K562 (cell line): ENCODE measurements at regions not wholly inside any gene's neighbourhood (a gene's known extent, or its start where the extent isn't known, plus 50 kb on each side); places are given as distances from the start of the nearest gene placed in this dataset.
A peak's percentile ranks its signal among the peaks of the same experiment; 100 is the strongest.

Source experiments
- ATAC-seq: fragments of 200-7000 bp; cut with Tn5 transposase; 3 replicates; pipeline ENCODE4 v1.9.1; 2020; ENCODE audit warnings: moderate library complexity
- BruUV-seq: library from RNA; stranded (reverse); fragments of 400-500 nt; replicated peaks from 2 replicates; lab custom pipeline; 2021; lab: Mats Ljungman, UMichigan
- CTCF ChIA-PET: fragments of 300-600 bp; formaldehyde crosslinking; extraction: SDS; loops from one replicate; lab custom pipeline; 2021; ENCODE audit warnings: low intra/inter-chr PET ratio; lab: Yijun Ruan, JAX
- POLR2A ChIA-PET: fragments of 300-600, 350-650 bp; sonication (Branson Sonifier 250); formaldehyde crosslinking; extraction: SDS; loops from one replicate; lab custom pipeline; 2021; ENCODE audit warnings: antibody characterized with exemption, inconsistent platforms; lab: Yijun Ruan, JAX
- DNase-seq, 4 experiments: peaks; one replicate each; pipeline versions ENCODE4 v3.0.0 to v3.0.0-alpha.2; 2011 to 2018; ENCODE audit warnings: low spot score in 3 of 4, mixed read lengths in 3 of 4; ENCODE audit errors: extremely low read depth in 1 of 4
- FAIRE-seq: peaks from 2 replicates; lab custom pipeline; 2011; peaks lifted over from hg19 to GRCh38; lab: Jason Lieb, UNC
- H2AFZ ChIP-seq: 2 replicates; pipeline ENCODE4 v1.6.0; 2011; ENCODE audit warnings: low read depth, low read length, control low read depth, inconsistent platforms
- H3K27ac ChIP-seq: fragments of 200-600 bp; 3 replicates; pipeline ENCODE4 v1.8.0; 2011; ENCODE audit warnings: low read depth, mild to moderate bottlenecking, control low read depth, inconsistent platforms, low read length, moderate library complexity, mixed read lengths; ENCODE audit errors: extremely low read depth
- H3K27me3 ChIP-seq, 2 experiments: fragments of 300-600 bp in 1 of 2; 2 replicates in 1 of 2; 3 replicates in 1 of 2; pipeline versions ENCODE4 v1.6.0 to v1.8.0; 2011; ENCODE audit warnings: inconsistent platforms in 2 of 2, low read length in 2 of 2, mild to moderate bottlenecking in 1 of 2, mixed read lengths in 1 of 2, moderate library complexity in 1 of 2; ENCODE audit not compliant: control insufficient read depth in 2 of 2, insufficient read depth in 2 of 2
- H3K36me3 ChIP-seq: fragments of 300-600 bp; 3 replicates; pipeline ENCODE4 v1.8.0; 2011; ENCODE audit warnings: mild to moderate bottlenecking, low read length, inconsistent platforms; ENCODE audit not compliant: control insufficient read depth, insufficient read depth
- H3K4me1 ChIP-seq, 2 experiments: fragments of 200-600 bp in 1 of 2; replicated peaks in 1 of 2; 2 replicates in 1 of 2; 3 replicates in 1 of 2; pipeline versions ENCODE4 v1.5.1 to v1.8.0; 2011; ENCODE audit warnings: inconsistent platforms in 2 of 2, low read length in 2 of 2, mild to moderate bottlenecking in 1 of 2, mixed read lengths in 1 of 2, moderate library complexity in 1 of 2; ENCODE audit not compliant: control insufficient read depth in 2 of 2, insufficient read depth in 2 of 2
- H3K4me2 ChIP-seq: 2 replicates; pipeline ENCODE4 v1.6.1; 2011; ENCODE audit warnings: low read length, control low read depth, inconsistent platforms, mixed read lengths; ENCODE audit not compliant: insufficient read depth
- H3K4me3 ChIP-seq: fragments of 200-600 bp; sonication (generic), shearing (Covaris generic); 2 replicates; pipeline ENCODE4 v1.5.1; 2016; ENCODE audit warnings: control low read depth, inconsistent platforms
- H3K79me2 ChIP-seq: fragments of 200-600 bp; 3 replicates; pipeline ENCODE4 v1.8.0; 2011; ENCODE audit warnings: low read length, inconsistent platforms; ENCODE audit not compliant: control insufficient read depth, insufficient read depth
- H3K9ac ChIP-seq, 2 experiments: 2 replicates each; pipeline versions ENCODE4 v1.6.0 to v1.6.1; 2011; ENCODE audit warnings: low read depth in 2 of 2, low read length in 2 of 2, control low read depth in 1 of 2, inconsistent platforms in 1 of 2, mild to moderate bottlenecking in 1 of 2, mixed read lengths in 1 of 2; ENCODE audit not compliant: insufficient read depth in 1 of 2
- H3K9me1 ChIP-seq: one replicate; pipeline ENCODE4 v1.6.0; 2011; ENCODE audit warnings: inconsistent platforms, mild to moderate bottlenecking, low read length, moderate library complexity; ENCODE audit not compliant: control insufficient read depth, insufficient read depth
- H3K9me3 ChIP-seq: replicated peaks from 2 replicates; pipeline ENCODE4 v1.5.1; 2011; ENCODE audit warnings: low read depth, low read length, inconsistent platforms; ENCODE audit not compliant: control insufficient read depth, insufficient read depth
- H4K20me1 ChIP-seq: replicated peaks from 2 replicates; pipeline ENCODE4 v1.6.1; 2011; ENCODE audit warnings: low read length, inconsistent platforms, mixed read lengths; ENCODE audit not compliant: control insufficient read depth, insufficient read depth
- ARID1B ChIP-seq: fragments of 450-650 bp; IDR thresholded peaks from 2 replicates; pipeline ENCODE4 v1.6.1; 2016; ENCODE audit warnings: antibody characterized with exemption, mild to moderate bottlenecking, inconsistent platforms
- BCL6 ChIP-seq: fragments of 250-450 bp; sonication (Bioruptor Pico); IDR thresholded peaks from 2 replicates; pipeline ENCODE4 v1.4.0; 2020
- CEBPB ChIP-seq: fragments of 450-650 bp; IDR thresholded peaks from 2 replicates; pipeline ENCODE4 v1.6.1; 2016; ENCODE audit warnings: missing genetic modification characterization, missing compliant biosample characterization
- FUS ChIP-seq: fragments of 200-400 bp; formaldehyde crosslinking; optimal IDR thresholded peaks from 2 replicates; pipeline ENCODE3; 2017; ENCODE audit warnings: low read depth, low read length
- JUND ChIP-seq, 2 experiments: IDR thresholded peaks; 2 replicates in 1 of 2; 3 replicates in 1 of 2; pipeline ENCODE4 v1.6.1; 2011; ENCODE audit warnings: borderline replicate concordance in 2 of 2, low read depth in 2 of 2, low read length in 2 of 2, improper control_type of control experiment in 1 of 2, missing biosample characterization in 1 of 2, missing genetic modification characterization in 1 of 2, missing genetic modification reagents in 1 of 2
- MXD1 ChIP-seq: fragments of 250-450 bp; sonication (Bioruptor Pico); IDR thresholded peaks from 2 replicates; pipeline ENCODE4 v1.8.0; 2021; ENCODE audit warnings: borderline replicate concordance, mild to moderate bottlenecking, moderate library complexity; ENCODE audit not compliant: poor library complexity, severe bottlenecking
- POLR2AphosphoS2 ChIP-seq: IDR thresholded peaks from 2 replicates; pipeline ENCODE4 v1.6.1; 2012; ENCODE audit warnings: low read length, improper control_type of control experiment
- RFX5 ChIP-seq: IDR thresholded peaks from 2 replicates; pipeline ENCODE4 v1.6.1; 2011; ENCODE audit warnings: low read depth, mild to moderate bottlenecking, improper control_type of control experiment, low read length
- SPI1 ChIP-seq: IDR thresholded peaks from 2 replicates; pipeline ENCODE4 v1.6.1; 2011; ENCODE audit warnings: low read depth, low read length, control low read depth, borderline replicate concordance
- TFAP4 ChIP-seq: sonication (generic); formaldehyde crosslinking; IDR thresholded peaks from 2 replicates; pipeline ENCODE4 v1.8.0; 2022; ENCODE audit warnings: missing genetic modification reagents, mild to moderate bottlenecking, moderate library complexity, borderline replicate concordance
- TGIF2 ChIP-seq: sonication (generic); formaldehyde crosslinking; IDR thresholded peaks from 2 replicates; pipeline ENCODE4 v1.8.1; 2022; ENCODE audit warnings: mild to moderate bottlenecking, missing genetic modification reagents, moderate library complexity
- ZBTB9 ChIP-seq: fragments of 450-650 bp; formaldehyde crosslinking; IDR thresholded peaks from 2 replicates; pipeline ENCODE4 v1.4.0; 2020; ENCODE audit warnings: mild to moderate bottlenecking, moderate library complexity
- ZC3H8 ChIP-seq: fragments of 450-650 bp; IDR thresholded peaks from 2 replicates; pipeline ENCODE4 v1.6.1; 2017
- ZNF232 ChIP-seq: sonication (generic); formaldehyde crosslinking; IDR thresholded peaks from 2 replicates; pipeline ENCODE4 v1.8.0; 2022; ENCODE audit warnings: mild to moderate bottlenecking, missing genetic modification reagents
- ZNF24 ChIP-seq: fragments of 450-650 bp; IDR thresholded peaks from 2 replicates; pipeline ENCODE4 v1.6.1; 2016
- ZNF280A ChIP-seq: fragments of 450-650 bp; IDR thresholded peaks from 2 replicates; pipeline ENCODE4 v1.6.1; 2018; ENCODE audit warnings: mild to moderate bottlenecking, low read depth; ENCODE audit not compliant: partially characterized antibody
- ZNF79 ChIP-seq: fragments of 250-450 bp; sonication (Bioruptor Pico); IDR thresholded peaks from 2 replicates; pipeline ENCODE4 v1.4.0; 2020; ENCODE audit warnings: low read depth, mild to moderate bottlenecking, moderate library complexity
- WGBS: fragments of 100-300 bp; shearing (Covaris generic); methylation state at CpG from one replicate; pipeline ENCODE4 v1.1.6; 2016; ENCODE audit warnings: low coverage, mixed read lengths; ENCODE audit not compliant: insufficient coverage; ENCODE audit errors: missing lambda C conversion rate; 5-methylcytosine and 5-hydroxymethylcytosine counted together
- in situ Hi-C: fragments of 300-500 bp; cut with MboI; formaldehyde crosslinking; loops from 4 replicates; pipeline ENCODE4 v1.15.0; 2018; ENCODE audit warnings: inconsistent platforms, mixed read lengths
- intact Hi-C: fragments of 100-400 bp; cut with micrococcal nuclease; formaldehyde crosslinking; loops from 2 replicates; pipeline ENCODE4 v1.14.2; 2022

GRCh38 chr11:127074151-127074761 is 73.7 kb upstream of the KIRREL3 start:
- no peak overlapping the region for H3K4me2 ChIP-seq
- no peaks in the 10 kb centered on the region for H3K79me2 ChIP-seq
- no peaks in the 10 kb centered on the region for H3K4me1 ChIP-seq
- ChIA-PET CTCF (no interaction called here), POLR2A (interaction anchor here (0.8 kb wide), 1 partner anchor 10 kb away, joined by 3 read pairs; no protein-coding TSS in a partner anchor)
- DNase-seq (peak; percentile 15 to 39 (median 20)), FAIRE-seq (no peak), ATAC-seq (peak; percentile 84)
- no peak overlapping the region for H2AFZ ChIP-seq
- no peaks in the 10 kb centered on the region for H4K20me1 ChIP-seq
- no peak overlapping the region for H3K4me3 ChIP-seq
- no TSS peak for BruUV-seq
- H3K36me3 ChIP-seq, result no peaks in the 10 kb centered on the region
- WGBS, result under 1% methylated on average over 7 of the region's 7 CpGs
- H3K27ac ChIP-seq, result no peak overlapping the region
- H3K9me1 ChIP-seq, result no peaks in the 10 kb centered on the region
- no peak overlapping the region for H3K9ac ChIP-seq
- in situ Hi-C loops (no loop called here), intact Hi-C loops (loop anchor here (2.0 to 5.0 kb wide), 2 partner anchors 357 to 632 kb away; no protein-coding TSS in a partner anchor)
- no peaks in the 10 kb centered on the region for H3K27me3 ChIP-seq
- no peaks in the 10 kb centered on the region for H3K9me3 ChIP-seq
- no peak for TF ChIP-seq MXD1 (CRISPR knock-in tag)
- TF ChIP-seq ZNF24, result no peak
- TF ChIP-seq FUS, result no peak
- TF ChIP-seq ZNF232 (CRISPR knock-in tag), result no peak
- no peak for TF ChIP-seq BCL6 (CRISPR knock-in tag)
- TF ChIP-seq ZBTB9 (CRISPR knock-in tag), result no peak
- no peak for TF ChIP-seq ZNF280A
- peak; percentile 61; the same call in 1 of the 2 replicates for TF ChIP-seq JUND (IDR thresholded peaks at IDR 0.05; ENCODE audit: borderline replicate concordance, low read depth, low read length)
- TF ChIP-seq JUND (tag; IDR thresholded peaks at IDR 0.05; ENCODE audit: borderline replicate concordance, low read depth, low read length), result peak; percentile 59; the same call in 2 of the 3 replicates
- TF ChIP-seq POLR2AphosphoS2, result no peak
- no peak for TF ChIP-seq TGIF2 (CRISPR knock-in tag)
- TF ChIP-seq ZNF79 (CRISPR knock-in tag), result no peak
- peak; percentile 66; the same call in 1 of the 2 replicates for TF ChIP-seq TFAP4
- TF ChIP-seq ZC3H8, result no peak
- no peak for TF ChIP-seq ARID1B
- peak; percentile 27; the same call in 1 of the 2 replicates for TF ChIP-seq SPI1
- TF ChIP-seq CEBPB (tag), result no peak
- TF ChIP-seq RFX5, result no peak
